Ovary (tissue), 3 donors: ENCODE measurements at regions not wholly inside any gene's neighbourhood (a gene's known extent, or its start where the extent isn't known, plus 50 kb on each side); places are given as distances from the start of the nearest gene placed in this dataset.

Experiments used
- CTCF ChIP-seq, 3 donors: fragments of 450-650 bp in 2 of 3; fragments of 200-600 bp in 1 of 3; IDR thresholded peaks; one replicate each; pipeline versions ENCODE4 v1.5.1 to v1.8.0; 2016 to 2022; ENCODE audit warnings: antibody characterized with exemption in 3 of 3, mild to moderate bottlenecking in 1 of 3
- EP300 ChIP-seq: sonication (generic); formaldehyde crosslinking; IDR thresholded peaks from one replicate; pipeline ENCODE4 v1.6.1; 2017; ENCODE audit warnings: antibody characterized with exemption
- POLR2A ChIP-seq: fragments of 450-650 bp; IDR thresholded peaks from one replicate; pipeline ENCODE4 v1.6.1; 2017; ENCODE audit warnings: antibody characterized with exemption, mild to moderate bottlenecking, moderate library complexity
- donor health status: DM: no; HTN: no; CAD: no.

- TF ChIP-seq CTCF (IDR thresholded peaks at IDR 0.05) (no peak), POLR2A (no peak), EP300 (no peak)
Measured at GRCh38 chr10:84715911-84716310, 387.5 kb downstream of the CCSER2 start.
